Endodermal cell (in vitro differentiated cells): ENCODE measurements at regions not wholly inside any gene's neighbourhood (a gene's known extent, or its start where the extent isn't known, plus 50 kb on each side); places are given as distances from the start of the nearest gene placed in this dataset.

Experiments used
- DNase-seq: peaks from one replicate; pipeline ENCODE4 v3.0.0-alpha.2; 2017
- H3K27ac ChIP-seq: 2 replicates; pipeline ENCODE4 v1.5.1; 2013; ENCODE audit warnings: mild to moderate bottlenecking, low read depth, low read length, moderate library complexity
- H3K27me3 ChIP-seq: 2 replicates; pipeline ENCODE4 v1.6.1; 2013; ENCODE audit warnings: mild to moderate bottlenecking, low read length, moderate library complexity; ENCODE audit not compliant: insufficient read depth, control insufficient read depth, poor library complexity, severe bottlenecking
- H3K36me3 ChIP-seq: 2 replicates; pipeline ENCODE4 v1.7.0; 2013; ENCODE audit warnings: mild to moderate bottlenecking, low read length, moderate library complexity; ENCODE audit not compliant: control insufficient read depth, insufficient read depth
- H3K4me1 ChIP-seq: one replicate; pipeline ENCODE4 v1.7.0; 2013; ENCODE audit warnings: low read length; ENCODE audit not compliant: control insufficient read depth, insufficient read depth
- H3K4me3 ChIP-seq: 2 replicates; pipeline ENCODE4 v1.5.1; 2013; ENCODE audit warnings: mild to moderate bottlenecking, low read length, moderate library complexity
- H3K9ac ChIP-seq: 2 replicates; pipeline ENCODE4 v1.6.1; 2013; ENCODE audit warnings: mild to moderate bottlenecking, low read length, moderate library complexity; ENCODE audit not compliant: poor library complexity, severe bottlenecking; ENCODE audit errors: extremely low read depth
- H3K9me3 ChIP-seq: 2 replicates; pipeline ENCODE4 v1.6.1; 2013; ENCODE audit warnings: mild to moderate bottlenecking, low read length, moderate library complexity; ENCODE audit not compliant: control insufficient read depth
- H3K27ac Mint-ChIP-seq: 2 replicates; pipeline ENCODE4 v1.8.0; 2020; ENCODE audit warnings: mixed read lengths
- H3K27me3 Mint-ChIP-seq: 2 replicates; pipeline ENCODE4 v1.8.0; 2021; ENCODE audit warnings: mild to moderate bottlenecking, mixed read lengths; ENCODE audit not compliant: insufficient read depth
- H3K36me3 Mint-ChIP-seq: 2 replicates; pipeline ENCODE4 v1.8.0; 2020; ENCODE audit warnings: low read depth, mixed read lengths
- H3K4me1 Mint-ChIP-seq: 2 replicates; pipeline ENCODE4 v1.8.0; 2020; ENCODE audit warnings: mixed read lengths
- H3K4me3 Mint-ChIP-seq: 2 replicates; pipeline ENCODE4 v1.8.0; 2020; ENCODE audit warnings: mild to moderate bottlenecking, moderate library complexity, mixed read lengths
- H3K9me3 Mint-ChIP-seq: 2 replicates; pipeline ENCODE4 v1.8.0; 2020; ENCODE audit warnings: mild to moderate bottlenecking, mixed read lengths
- WGBS, 2 experiments: methylation state at CpG; one replicate each; pipeline versions ENCODE4 v1.1.5 to v1.1.7; 2013; ENCODE audit warnings: missing lambda C conversion rate in 2 of 2, mixed read lengths in 1 of 2; ENCODE audit not compliant: insufficient coverage in 1 of 2, insufficient read length in 1 of 2; 5-methylcytosine and 5-hydroxymethylcytosine counted together
- TF ChIP-seq, protein P1 (sequence below): fragments of 200-600 bp; sonication (generic); conservative IDR thresholded peaks from 2 replicates; pipeline ENCODE4 v1.5.0; 2021; ENCODE audit warnings: antibody characterized with exemption, mild to moderate bottlenecking

DNA sequence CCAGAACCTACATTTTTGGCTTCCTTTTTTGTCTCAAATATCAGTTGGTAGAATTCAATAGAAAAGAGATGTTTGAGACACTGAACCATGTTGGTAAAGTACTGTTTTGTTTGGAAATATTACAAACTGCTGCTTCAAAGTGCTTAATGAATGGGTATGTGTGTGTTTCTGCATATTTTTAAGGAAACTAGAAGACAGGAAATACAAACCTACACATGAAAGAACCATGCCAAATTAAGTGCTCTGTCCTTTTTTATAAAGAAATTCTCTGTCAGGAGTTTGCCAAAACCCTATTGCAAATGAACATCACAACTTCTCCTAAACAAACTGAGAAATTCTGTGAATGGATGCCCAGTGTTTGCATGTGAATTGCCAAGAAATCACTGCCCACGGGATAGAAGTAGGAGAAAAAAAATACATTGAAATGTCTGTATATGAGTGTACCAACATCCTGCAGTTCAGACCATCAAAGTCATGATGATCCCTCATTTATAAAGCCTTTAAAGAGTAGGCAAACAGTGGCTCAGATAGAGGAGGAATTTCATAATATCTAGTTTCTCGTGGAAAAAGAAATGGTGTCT lies 69.6 kb upstream of the RND3 start:
- Histone ChIP-seq H3K27me3 (no peaks in the 10 kb centered on the region), H3K9ac (no peak overlapping the region), H3K27ac (no peak overlapping the region), H3K4me3 (no peak overlapping the region), H3K9me3 (no peaks in the 10 kb centered on the region), H3K36me3 (no peaks in the 10 kb centered on the region), H3K4me1 (no peaks in the 10 kb centered on the region)
- Mint-ChIP-seq H3K4me3 (no peak overlapping the region), H3K27ac (no peak overlapping the region), H3K4me1 (peaks cover 1% of the 10 kb centered on the region), H3K9me3 (no peaks in the 10 kb centered on the region), H3K27me3 (no peaks in the 10 kb centered on the region), H3K36me3 (no peaks in the 10 kb centered on the region)
- no peak for DNase-seq
- WGBS, 2 experiments: 75% methylated on average over 2 of the region's 2 CpGs; no CpG with 5 or more reads in 1 of the 2 experiments
- TF ChIP-seq, protein P1, sequence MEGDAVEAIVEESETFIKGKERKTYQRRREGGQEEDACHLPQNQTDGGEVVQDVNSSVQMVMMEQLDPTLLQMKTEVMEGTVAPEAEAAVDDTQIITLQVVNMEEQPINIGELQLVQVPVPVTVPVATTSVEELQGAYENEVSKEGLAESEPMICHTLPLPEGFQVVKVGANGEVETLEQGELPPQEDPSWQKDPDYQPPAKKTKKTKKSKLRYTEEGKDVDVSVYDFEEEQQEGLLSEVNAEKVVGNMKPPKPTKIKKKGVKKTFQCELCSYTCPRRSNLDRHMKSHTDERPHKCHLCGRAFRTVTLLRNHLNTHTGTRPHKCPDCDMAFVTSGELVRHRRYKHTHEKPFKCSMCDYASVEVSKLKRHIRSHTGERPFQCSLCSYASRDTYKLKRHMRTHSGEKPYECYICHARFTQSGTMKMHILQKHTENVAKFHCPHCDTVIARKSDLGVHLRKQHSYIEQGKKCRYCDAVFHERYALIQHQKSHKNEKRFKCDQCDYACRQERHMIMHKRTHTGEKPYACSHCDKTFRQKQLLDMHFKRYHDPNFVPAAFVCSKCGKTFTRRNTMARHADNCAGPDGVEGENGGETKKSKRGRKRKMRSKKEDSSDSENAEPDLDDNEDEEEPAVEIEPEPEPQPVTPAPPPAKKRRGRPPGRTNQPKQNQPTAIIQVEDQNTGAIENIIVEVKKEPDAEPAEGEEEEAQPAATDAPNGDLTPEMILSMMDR: no peak

DNA sequence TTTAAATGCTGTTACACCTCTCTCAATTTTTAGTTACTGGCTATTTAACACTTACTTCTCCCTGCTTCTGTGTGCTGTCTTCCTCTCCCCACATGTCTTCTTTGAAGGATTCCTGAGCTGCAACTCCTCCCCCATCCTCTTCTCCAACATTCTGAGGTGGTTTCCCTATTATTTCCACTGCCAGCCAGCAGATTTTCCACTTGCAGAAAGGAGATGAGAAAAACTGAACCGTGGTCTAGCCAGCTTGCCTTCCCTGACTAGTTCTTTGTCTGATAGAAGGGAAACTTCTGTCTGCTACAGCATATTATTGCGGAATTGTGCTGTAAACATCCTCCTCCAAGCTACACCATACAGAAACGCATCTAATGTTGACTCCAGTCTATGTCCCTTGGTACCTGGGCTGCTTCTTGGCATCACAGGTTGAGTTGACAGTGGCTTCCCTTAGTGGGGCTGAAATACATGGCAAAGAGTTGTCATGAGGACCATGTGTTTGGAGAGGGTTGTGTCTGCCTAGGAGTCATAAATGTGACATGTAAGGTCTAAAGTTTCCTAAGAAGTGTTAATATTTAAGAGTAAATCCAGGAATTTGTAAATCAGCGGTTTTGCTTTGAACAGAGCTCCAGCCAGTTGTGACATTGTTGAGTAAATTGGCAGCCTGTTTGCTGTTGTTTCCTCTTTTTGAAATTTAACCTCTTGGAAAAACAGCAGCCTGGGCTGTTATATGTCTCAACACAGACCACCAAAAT lies 68.3 kb upstream of the RND3 start:
- Mint-ChIP-seq H3K9me3 (no peaks in the 10 kb centered on the region), H3K4me1 (peaks cover 1% of the 10 kb centered on the region), H3K36me3 (no peaks in the 10 kb centered on the region), H3K27ac (no peak overlapping the region), H3K4me3 (no peak overlapping the region), H3K27me3 (no peaks in the 10 kb centered on the region)
- TF ChIP-seq, protein P1: no peak
- no peaks in the 10 kb centered on the region for H3K36me3 ChIP-seq
- WGBS, 2 experiments: 85 to 92% methylated on average over 3 to 4 of the region's 4 CpGs
- no peaks in the 10 kb centered on the region for H3K4me1 ChIP-seq
- H3K9me3 ChIP-seq: no peaks in the 10 kb centered on the region
- no peaks in the 10 kb centered on the region for H3K27me3 ChIP-seq
- no peak overlapping the region for H3K9ac ChIP-seq
- no peak overlapping the region for H3K27ac ChIP-seq
- no peak overlapping the region for H3K4me3 ChIP-seq
- no peak for DNase-seq

DNA sequence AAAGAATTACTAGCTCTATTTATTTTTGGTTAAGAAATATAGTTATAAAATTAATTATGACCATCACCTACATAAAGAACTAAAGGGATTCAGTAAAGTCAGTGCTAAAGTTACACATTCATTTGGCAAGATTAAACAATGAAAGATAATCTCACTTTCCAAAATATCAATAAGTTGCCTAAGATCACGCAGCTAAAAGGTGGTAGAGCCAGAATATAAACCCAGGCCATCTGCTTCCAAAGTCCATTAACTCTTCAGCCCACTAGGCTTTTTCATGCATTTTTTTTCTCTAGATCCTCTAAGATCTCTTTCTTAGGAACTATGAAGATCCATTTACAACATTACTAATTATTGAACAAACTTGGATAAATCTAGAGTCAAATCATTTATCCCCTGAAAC lies 66.6 kb upstream of the RND3 start:
- H3K36me3 ChIP-seq: no peaks in the 10 kb centered on the region
- WGBS, 2 experiments: 92% methylated on average over 1 of the region's 1 CpG; no CpG with 5 or more reads in 1 of the 2 experiments
- H3K4me1 ChIP-seq: no peaks in the 10 kb centered on the region
- Mint-ChIP-seq H3K36me3 (no peaks in the 10 kb centered on the region), H3K27me3 (no peaks in the 10 kb centered on the region), H3K27ac (no peak overlapping the region), H3K9me3 (no peaks in the 10 kb centered on the region), H3K4me1 (peaks cover 1% of the 10 kb centered on the region), H3K4me3 (no peak overlapping the region)
- TF ChIP-seq, protein P1: no peak
- H3K9me3 ChIP-seq: no peaks in the 10 kb centered on the region
- no peak overlapping the region for H3K4me3 ChIP-seq
- no peak overlapping the region for H3K27ac ChIP-seq
- no peaks in the 10 kb centered on the region for H3K27me3 ChIP-seq
- H3K9ac ChIP-seq: no peak overlapping the region
- DNase-seq: no peak
